Smooth muscle cell (in vitro differentiated cells): ENCODE measurements at regions not wholly inside any gene's neighbourhood (a gene's known extent, or its start where the extent isn't known, plus 50 kb on each side); places are given as distances from the start of the nearest gene placed in this dataset.

ENCODE experiments used
- DNase-seq: peaks from one replicate; lab custom pipeline; 2025; ENCODE audit not compliant: unreplicated experiment; lab: John Stamatoyannopoulos, UW
- H2AFZ ChIP-seq: fragments of 200-600 bp; sonication (generic); 2 replicates; pipeline ENCODE4 v1.6.0; 2016; ENCODE audit warnings: antibody characterized with exemption, low read depth, mild to moderate bottlenecking
- H3F3A ChIP-seq: fragments of 200-600 bp; sonication (generic); 2 replicates; pipeline ENCODE4 v1.6.0; 2017; ENCODE audit warnings: antibody characterized with exemption, low read depth
- H3K27ac ChIP-seq: fragments of 200-600 bp; sonication (generic); 2 replicates; pipeline ENCODE4 v1.5.1; 2016; ENCODE audit warnings: low read depth, mild to moderate bottlenecking
- H3K27me3 ChIP-seq: fragments of 200-600 bp; sonication (generic); 2 replicates; pipeline ENCODE4 v1.6.1; 2016; ENCODE audit warnings: low read depth, mild to moderate bottlenecking
- H3K36me3 ChIP-seq: fragments of 200-600 bp; sonication (generic); 2 replicates; pipeline ENCODE4 v1.5.1; 2016; ENCODE audit warnings: low read depth
- H3K4me1 ChIP-seq: fragments of 200-600 bp; sonication (generic); 2 replicates; pipeline ENCODE4 v1.5.1; 2016; ENCODE audit warnings: low read depth
- H3K4me2 ChIP-seq: fragments of 200-600 bp; sonication (generic); 2 replicates; pipeline ENCODE4 v1.6.0; 2016; ENCODE audit warnings: mild to moderate bottlenecking
- H3K4me3 ChIP-seq: fragments of 200-600 bp; sonication (generic); 2 replicates; pipeline ENCODE4 v1.5.1; 2016; ENCODE audit warnings: mild to moderate bottlenecking
- H3K79me2 ChIP-seq: fragments of 200-600 bp; sonication (generic); 2 replicates; pipeline ENCODE4 v1.6.0; 2016; ENCODE audit warnings: low read depth, mild to moderate bottlenecking
- H3K9ac ChIP-seq: fragments of 200-600 bp; sonication (generic); 2 replicates; pipeline ENCODE4 v1.6.0; 2016; ENCODE audit warnings: low read depth
- H3K9me3 ChIP-seq: fragments of 200-600 bp; sonication (generic); replicated peaks from 2 replicates; pipeline ENCODE4 v1.5.1; 2016; ENCODE audit warnings: low read depth
- H4K20me1 ChIP-seq: fragments of 200-600 bp; sonication (generic); 2 replicates; pipeline ENCODE4 v1.6.0; 2016; ENCODE audit warnings: low read depth
- CTCF ChIP-seq: fragments of 200-600 bp; sonication (generic); IDR thresholded peaks from 2 replicates; pipeline ENCODE4 v1.5.1; 2017; ENCODE audit warnings: borderline replicate concordance, mild to moderate bottlenecking, antibody characterized with exemption; ENCODE audit not compliant: insufficient read depth, poor library complexity, severe bottlenecking
- WGBS: methylation state at CpG from one replicate; pipeline ENCODE4 v1.1.7; 2016; ENCODE audit warnings: low lambda C conversion rate; 5-methylcytosine and 5-hydroxymethylcytosine counted together

- no peaks in the 10 kb centered on the region for H3K79me2 ChIP-seq
- TF ChIP-seq CTCF = peak; percentile 21
- no peak overlapping the region for H3K4me3 ChIP-seq
- H3F3A ChIP-seq = no peaks in the 10 kb centered on the region
- no peaks in the 10 kb centered on the region for H3K4me1 ChIP-seq
- WGBS = 75% methylated on average over 3 of the region's 3 CpGs
- no peaks in the 10 kb centered on the region for H3K9me3 ChIP-seq
- no peaks in the 10 kb centered on the region for H3K27me3 ChIP-seq
- no peak overlapping the region for H2AFZ ChIP-seq
- no peak overlapping the region for H3K4me2 ChIP-seq
- H3K9ac ChIP-seq = no peak overlapping the region
- no peaks in the 10 kb centered on the region for H3K36me3 ChIP-seq
- DNase-seq = no peak
- no peak overlapping the region for H3K27ac ChIP-seq
- H4K20me1 ChIP-seq = no peaks in the 10 kb centered on the region
Measured at GRCh38 chr3:84077479-84077878, 881.3 kb upstream of the CADM2 start.

DNA sequence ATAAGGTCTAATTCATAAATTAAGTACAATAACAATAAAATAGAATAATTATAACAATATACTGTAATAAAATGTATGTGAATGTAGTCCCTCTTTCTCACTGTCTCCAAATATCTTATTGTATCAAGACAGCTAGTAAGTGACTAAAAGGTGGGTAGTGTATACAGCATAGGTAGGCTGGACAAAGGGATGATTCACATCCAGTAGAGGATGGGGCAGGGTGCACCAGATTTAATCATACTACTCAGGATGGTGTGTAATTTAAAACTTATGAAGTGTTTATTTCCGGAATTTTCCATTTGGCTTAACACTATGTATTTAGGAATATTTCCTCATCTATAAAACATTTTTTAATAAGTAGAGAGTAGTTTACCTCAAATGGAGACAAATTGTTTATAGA is 876.1 kb upstream of the CADM2 start:
- Histone ChIP-seq H3K4me3 (no peak overlapping the region), H3K79me2 (no peaks in the 10 kb centered on the region), H2AFZ (no peak overlapping the region), H4K20me1 (no peaks in the 10 kb centered on the region), H3K27me3 (no peaks in the 10 kb centered on the region), H3K9me3 (no peaks in the 10 kb centered on the region), H3K4me2 (no peak overlapping the region), H3K36me3 (no peaks in the 10 kb centered on the region), H3K4me1 (no peaks in the 10 kb centered on the region), H3K9ac (no peak overlapping the region), H3K27ac (no peak overlapping the region), H3F3A (no peaks in the 10 kb centered on the region)
- no peak for TF ChIP-seq CTCF
- no peak for DNase-seq
- WGBS = 96% methylated on average over 1 of the region's 1 CpG

DNA sequence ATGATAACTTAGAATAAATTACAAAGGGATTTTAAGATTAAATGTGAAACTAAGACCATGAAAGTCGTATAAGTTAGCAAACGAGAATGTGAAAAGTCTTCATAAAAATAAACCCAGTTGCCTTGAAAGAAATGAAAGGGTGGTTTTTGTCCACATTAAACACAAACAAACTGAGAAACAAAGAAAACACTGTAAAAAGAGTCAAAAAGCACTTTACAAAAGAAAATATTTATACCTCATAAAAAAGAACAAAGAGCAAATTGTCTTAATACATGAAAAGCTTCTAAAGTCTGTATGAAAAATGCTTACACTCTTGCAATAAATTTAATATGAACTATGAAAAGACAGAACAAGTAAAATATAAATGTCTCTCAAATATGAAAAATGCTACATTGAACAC is 865.9 kb upstream of the CADM2 start:
- DNase-seq = no peak
- 81% methylated on average over 2 of the region's 2 CpGs for WGBS
- TF ChIP-seq CTCF = no peak
- Histone ChIP-seq H3K4me2 (no peak overlapping the region), H2AFZ (no peak overlapping the region), H3K79me2 (no peaks in the 10 kb centered on the region), H3K27ac (no peak overlapping the region), H3K4me1 (no peaks in the 10 kb centered on the region), H4K20me1 (no peaks in the 10 kb centered on the region), H3K9ac (no peak overlapping the region), H3K27me3 (no peaks in the 10 kb centered on the region), H3F3A (no peaks in the 10 kb centered on the region), H3K9me3 (no peaks in the 10 kb centered on the region), H3K4me3 (no peak overlapping the region), H3K36me3 (no peaks in the 10 kb centered on the region)

GRCh38 chr3:84096188-84096587 is 862.6 kb upstream of the CADM2 start:
- H3K27ac ChIP-seq = no peak overlapping the region
- H3K9me3 ChIP-seq = no peaks in the 10 kb centered on the region
- TF ChIP-seq CTCF = no peak
- H3K9ac ChIP-seq = no peak overlapping the region
- DNase-seq = no peak
- no peaks in the 10 kb centered on the region for H3K36me3 ChIP-seq
- H4K20me1 ChIP-seq = no peaks in the 10 kb centered on the region
- H3K4me2 ChIP-seq = no peak overlapping the region
- H3F3A ChIP-seq = no peaks in the 10 kb centered on the region
- H3K4me1 ChIP-seq = no peaks in the 10 kb centered on the region
- no peaks in the 10 kb centered on the region for H3K79me2 ChIP-seq
- H3K4me3 ChIP-seq = no peak overlapping the region
- H3K27me3 ChIP-seq = no peaks in the 10 kb centered on the region
- H2AFZ ChIP-seq = no peak overlapping the region
